Activated CD4-positive, alpha-beta T cell treated with anti-CD3 and anti-CD28 coated beads, Interleukin-2, Interleukin-4, amounts not matched to agents 100 ng/mL and 50 ng/mL, durations not matched to agents 16 hours and 8 hours (primary cell): ENCODE measurements at regions not wholly inside any gene's neighbourhood (a gene's known extent, or its start where the extent isn't known, plus 50 kb on each side); places are given as distances from the start of the nearest gene placed in this dataset.

Source experiments
- DNase-seq: peaks from one replicate; pipeline ENCODE4 v3.0.0-alpha.2; 2020; ENCODE audit warnings: low spot score

DNA sequence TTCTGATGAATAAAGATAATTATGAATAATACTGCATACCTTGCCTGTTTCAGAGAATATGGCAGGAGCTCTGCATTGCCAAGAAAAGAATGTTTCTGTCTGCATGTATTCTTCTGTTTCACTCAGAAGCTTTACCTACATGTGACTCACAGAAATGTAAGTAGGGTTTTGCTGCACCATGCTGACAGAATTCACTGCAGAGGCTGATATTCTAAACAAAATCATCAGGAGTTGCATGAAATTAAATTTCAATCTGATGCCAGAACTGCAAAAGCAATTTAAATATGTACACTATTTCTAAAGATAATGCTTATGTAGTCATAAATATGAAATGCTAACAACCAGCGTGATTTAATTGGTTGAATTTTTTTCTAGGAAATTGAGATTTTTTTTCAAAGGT, 332.8 kb upstream of the FSHR start:
- no peak for DNase-seq

DNA sequence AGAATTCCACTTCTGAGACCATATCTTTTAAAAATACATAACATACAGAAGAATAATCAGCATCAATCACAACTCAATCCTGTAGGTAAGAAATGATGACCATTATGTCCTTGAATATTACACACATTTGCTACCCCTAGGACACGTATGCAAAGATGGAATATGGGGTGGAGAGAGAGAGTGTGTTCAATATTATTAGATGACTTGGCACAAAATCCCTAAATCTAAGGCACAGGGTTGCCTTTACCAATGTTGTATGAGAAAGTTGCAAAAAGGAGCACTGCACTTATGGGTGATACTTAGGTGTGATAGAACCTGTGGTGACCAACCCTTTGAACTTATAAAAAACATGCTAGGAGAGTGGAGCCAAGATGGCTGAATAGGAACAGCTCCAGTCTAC, 326.2 kb upstream of the FSHR start:
- DNase-seq: no peak

GRCh38 chr2:49465157-49465831, 311.0 kb upstream of the FSHR start:
- DNase-seq: no peak

DNA sequence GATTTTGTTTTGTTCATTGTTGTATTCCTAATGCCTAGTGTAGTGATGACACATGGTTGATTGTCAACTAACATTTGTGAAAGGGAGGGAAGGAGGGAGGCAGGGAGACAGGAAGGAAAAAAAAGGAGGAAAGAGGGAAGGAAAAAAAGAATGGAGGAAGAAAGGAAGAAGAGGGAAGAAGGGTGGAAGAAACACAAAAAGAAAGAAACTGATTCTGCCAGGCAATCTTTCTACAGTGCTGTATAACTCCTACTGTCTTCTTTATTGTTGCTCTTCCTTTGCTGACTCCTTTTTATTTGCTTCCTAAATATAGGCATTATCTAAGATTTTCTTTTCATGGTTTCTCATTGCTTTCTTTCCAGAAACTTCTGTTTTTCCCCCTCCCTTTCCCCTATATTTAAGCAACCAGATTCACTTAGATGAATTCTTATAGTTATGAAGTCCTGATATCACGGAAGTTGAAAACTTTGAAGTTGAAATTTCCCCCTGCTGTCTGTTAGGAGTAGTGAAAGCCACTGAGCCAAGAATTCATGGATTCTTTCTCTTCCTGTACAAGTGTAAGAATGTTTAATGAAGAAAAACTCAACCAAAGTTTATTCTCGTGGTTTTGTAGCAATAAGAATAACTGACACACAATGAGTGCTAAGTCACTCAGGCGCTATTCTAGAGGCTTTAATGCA, 305.1 kb upstream of the FSHR start:
- DNase-seq: no peak

GRCh38 chr2:49444005-49444404, 289.7 kb upstream of the FSHR start:
- no peak for DNase-seq

- DNase-seq: no peak
Observed at GRCh38 chr2:49426996-49427395, 272.7 kb upstream of the FSHR start.

- no peak for DNase-seq
Observed at GRCh38 chr2:49416252-49416651, 261.9 kb upstream of the FSHR start.

DNA sequence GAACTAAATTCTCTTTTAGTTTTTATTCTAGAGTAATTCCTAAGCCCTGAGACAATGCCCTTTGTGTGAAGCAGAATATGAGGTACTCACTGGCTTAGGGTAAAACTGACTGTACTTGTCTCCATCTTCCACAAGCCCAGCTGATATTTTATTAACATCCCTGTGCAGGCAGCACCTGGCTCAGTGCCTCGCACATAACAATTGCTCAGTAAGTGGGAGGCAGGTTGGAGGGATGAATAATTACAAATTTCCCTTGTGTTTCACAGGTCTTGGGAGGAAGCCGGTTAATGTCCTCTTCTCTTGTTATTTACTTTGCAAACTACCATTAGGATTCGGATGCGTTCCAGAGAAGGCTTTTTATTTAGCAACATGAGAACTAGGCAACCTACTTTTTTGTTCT, 249.8 kb upstream of the FSHR start:
- no peak for DNase-seq

- no peak for DNase-seq
Observed at GRCh38 chr2:49403637-49404036, 249.3 kb upstream of the FSHR start.

DNA sequence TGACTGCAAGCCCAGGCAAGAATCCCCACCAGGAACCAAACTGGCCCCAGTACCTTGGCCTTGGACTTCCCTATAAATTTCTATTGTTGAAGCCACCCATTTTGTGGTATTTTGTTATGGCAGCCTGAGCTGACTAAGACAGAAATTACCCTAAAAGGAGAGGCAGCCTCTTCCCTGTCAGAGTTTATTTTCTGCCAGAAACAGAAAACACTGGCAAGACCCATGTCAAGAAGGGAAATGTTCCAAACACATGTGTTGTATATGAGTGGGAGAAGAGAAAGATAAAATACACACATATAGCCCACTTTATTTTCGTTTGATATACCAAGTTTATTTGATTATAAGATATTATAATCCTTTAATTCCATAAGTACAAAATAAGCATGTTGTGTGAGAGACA, 225.1 kb upstream of the FSHR start:
- DNase-seq: no peak

DNA sequence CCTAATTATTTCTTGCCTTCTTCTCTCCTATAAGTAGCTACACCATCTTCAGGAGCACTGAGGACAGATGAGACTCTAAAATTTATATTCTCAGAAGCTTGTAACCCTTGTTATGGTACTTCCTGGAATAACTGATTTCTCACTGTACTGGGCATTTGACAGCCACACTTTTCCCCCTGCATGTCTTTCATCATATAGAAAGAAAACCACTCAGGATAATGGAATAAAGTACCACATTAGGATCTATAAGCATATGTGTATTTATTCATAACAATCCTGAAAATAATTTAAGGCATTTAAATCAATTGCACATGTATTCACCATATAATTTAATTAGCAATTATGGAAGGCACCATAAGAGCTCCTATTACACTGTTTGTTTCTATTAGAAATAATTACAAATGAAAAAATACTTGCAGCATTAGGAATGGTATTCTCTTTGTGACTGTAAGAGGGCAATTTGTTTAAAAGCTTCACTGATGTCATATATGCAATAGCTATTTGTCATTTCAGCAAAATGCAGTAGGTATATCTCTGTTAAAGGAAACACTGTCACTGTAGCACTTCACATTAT, 216.9 kb upstream of the FSHR start:
- DNase-seq: no peak

GRCh38 chr2:49369650-49370049, 215.3 kb upstream of the FSHR start:
- no peak for DNase-seq

GRCh38 chr2:49369101-49369500, 214.8 kb upstream of the FSHR start:
- no peak for DNase-seq

GRCh38 chr2:49367003-49367402, 212.7 kb upstream of the FSHR start:
- no peak for DNase-seq

DNA sequence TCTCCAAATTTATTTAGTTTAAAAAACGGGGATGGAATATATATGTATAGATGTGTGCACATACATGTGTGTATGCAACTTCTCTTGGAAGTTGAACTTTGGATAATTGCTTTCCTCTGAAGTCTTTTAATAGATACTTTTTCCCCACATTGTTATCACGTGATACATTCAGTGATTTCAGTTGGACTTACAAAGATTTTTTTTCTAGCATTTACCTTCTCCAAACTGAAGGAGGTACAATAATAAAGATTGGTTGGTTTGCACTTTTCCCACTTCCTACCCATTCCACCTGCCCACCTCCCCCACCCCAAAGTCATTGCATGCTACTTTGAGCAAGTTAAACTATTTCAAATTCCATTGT, 206.1 kb upstream of the FSHR start:
- DNase-seq: no peak

GRCh38 chr2:49359721-49360406, 205.5 kb upstream of the FSHR start:
- DNase-seq: no peak

DNA sequence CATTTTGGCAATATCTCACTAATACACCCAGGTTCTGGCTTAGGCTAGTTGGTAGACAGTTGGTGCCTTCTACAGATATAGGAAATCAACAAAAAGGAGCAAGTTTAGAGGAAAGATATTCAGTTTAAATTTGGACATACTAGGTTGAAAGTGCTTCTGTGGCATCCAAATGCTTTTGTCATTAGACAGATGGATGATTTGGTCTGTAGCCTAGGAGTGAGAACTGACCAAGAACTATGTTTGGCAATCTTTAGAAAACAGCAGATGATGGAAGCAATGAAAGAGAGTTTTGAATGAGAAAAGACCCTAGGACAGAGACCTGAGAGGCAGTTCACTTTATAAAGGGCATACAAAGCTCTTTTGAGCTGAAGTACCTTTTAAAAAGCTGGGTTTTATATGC, 201.3 kb upstream of the FSHR start:
- DNase-seq: no peak

- no peak for DNase-seq
Observed at GRCh38 chr2:49351560-49351959, 197.2 kb upstream of the FSHR start.

DNA sequence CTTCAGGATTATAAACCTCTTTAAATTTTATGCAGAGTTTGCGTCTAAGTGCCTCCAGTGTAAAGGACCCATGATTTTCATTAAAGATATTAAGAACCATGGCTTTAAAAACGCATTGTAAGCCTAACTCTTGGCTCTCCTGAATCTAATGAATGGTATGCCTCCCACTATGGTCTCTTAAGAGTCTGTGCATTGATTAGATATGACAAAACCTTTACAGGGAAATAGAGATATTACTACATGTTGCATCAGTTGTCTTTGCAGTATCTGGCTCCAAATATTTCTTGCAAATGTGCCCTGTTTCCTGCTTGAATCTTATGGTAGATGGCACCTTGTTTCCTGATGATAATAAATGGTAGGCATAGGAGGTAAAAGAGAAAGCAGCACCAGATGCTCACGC, 189.3 kb upstream of the FSHR start:
- DNase-seq: no peak

GRCh38 chr2:49342156-49342555, 187.8 kb upstream of the FSHR start:
- no peak for DNase-seq

GRCh38 chr2:49335546-49335945, 181.2 kb upstream of the FSHR start:
- DNase-seq: no peak

- no peak for DNase-seq
Observed at GRCh38 chr2:49332415-49332814, 178.1 kb upstream of the FSHR start.

GRCh38 chr2:49318531-49318930, 164.2 kb upstream of the FSHR start:
- DNase-seq: no peak
